Kidney epithelial cell (primary cell): ENCODE measurements at regions not wholly inside any gene's neighbourhood (a gene's known extent, or its start where the extent isn't known, plus 50 kb on each side); places are given as distances from the start of the nearest gene placed in this dataset.

ENCODE experiments used
- DNase-seq: peaks from one replicate; pipeline ENCODE4 v3.0.0-alpha.2; 2010; ENCODE audit warnings: low read depth
- H3K27me3 ChIP-seq: 2 replicates; pipeline ENCODE4 v1.6.0; 2011; ENCODE audit warnings: low read length; ENCODE audit not compliant: control insufficient read depth, insufficient read depth
- H3K36me3 ChIP-seq: 2 replicates; pipeline ENCODE4 v1.5.1; 2011; ENCODE audit warnings: low read length; ENCODE audit not compliant: control insufficient read depth, insufficient read depth
- H3K4me3 ChIP-seq: 2 replicates; pipeline ENCODE4 v1.5.1; 2011; ENCODE audit warnings: low read depth, mild to moderate bottlenecking, control low read depth, low read length
- CTCF ChIP-seq: IDR thresholded peaks from 2 replicates; pipeline ENCODE4 v1.5.1; 2011; ENCODE audit warnings: mild to moderate bottlenecking, moderate library complexity, low read length, control low read depth, inconsistent platforms; ENCODE audit not compliant: insufficient read depth, poor library complexity, severe bottlenecking

GRCh38 chr10:123421461-123421860 is 244.7 kb upstream of the GPR26 start:
- H3K4me3 ChIP-seq, result no peak overlapping the region
- no peak for DNase-seq
- TF ChIP-seq CTCF, result no peak

GRCh38 chr10:123422261-123422660 is 243.9 kb upstream of the GPR26 start:
- no peak overlapping the region for H3K4me3 ChIP-seq
- no peak for TF ChIP-seq CTCF
- DNase-seq, result no peak
- no peaks in the 10 kb centered on the region for H3K36me3 ChIP-seq
- H3K27me3 ChIP-seq, result peaks cover 2% of the 10 kb centered on the region

More at GRCh38 chr10:123421461-123421860, 244.7 kb upstream of the GPR26 start:
- Histone ChIP-seq H3K27me3 (no peaks in the 10 kb centered on the region), H3K36me3 (no peaks in the 10 kb centered on the region)

- DNase-seq, result no peak
- H3K4me3 ChIP-seq, result no peak overlapping the region
- TF ChIP-seq CTCF, result no peak
- peaks cover 11% of the 10 kb centered on the region for H3K27me3 ChIP-seq
- no peaks in the 10 kb centered on the region for H3K36me3 ChIP-seq
These were observed 241.6 kb upstream of the GPR26 start for GRCh38 chr10:123424537-123424936.

- Histone ChIP-seq H3K4me3 (no peak overlapping the region), H3K36me3 (no peaks in the 10 kb centered on the region), H3K27me3 (peaks cover 14% of the 10 kb centered on the region)
- no peak for TF ChIP-seq CTCF
- no peak for DNase-seq
These were observed 240.5 kb upstream of the GPR26 start for GRCh38 chr10:123425680-123426079.

- H3K4me3 ChIP-seq, result no peak overlapping the region
- no peaks in the 10 kb centered on the region for H3K36me3 ChIP-seq
- DNase-seq, result no peak
- peaks cover 14% of the 10 kb centered on the region for H3K27me3 ChIP-seq
- TF ChIP-seq CTCF, result no peak
These were observed 238.9 kb upstream of the GPR26 start for GRCh38 chr10:123427165-123427786.

- Histone ChIP-seq H3K36me3 (no peaks in the 10 kb centered on the region), H3K27me3 (peaks cover 14% of the 10 kb centered on the region), H3K4me3 (no peak overlapping the region)
- TF ChIP-seq CTCF, result no peak
- DNase-seq, result no peak
These were observed 237.8 kb upstream of the GPR26 start for GRCh38 chr10:123428391-123428790.
